ENCODE measurements at regions not wholly inside any gene's neighbourhood (a gene's known extent, or its start where the extent isn't known, plus 50 kb on each side); places are given as distances from the start of the nearest gene placed in this dataset.

- TF ChIP-seq EZH2 (IDR thresholded peaks at IDR 0.05; ENCODE audit: borderline replicate concordance, low read depth, low read length, severe bottlenecking) (no peak), CTCF (IDR thresholded peaks at IDR 0.05; ENCODE audit: borderline replicate concordance, extremely low read depth, low read length, poor library complexity, severe bottlenecking) (no peak)
These were observed 55.9 kb upstream of the STX16 start for GRCh38 chr20:58595167-58595566.
